Activated naive CD4-positive, alpha-beta T cell treated with anti-CD3 and anti-CD28 coated beads, Interleukin-2, amount 50 U/mL, for 24 hours (primary cell): ENCODE measurements at regions not wholly inside any gene's neighbourhood (a gene's known extent, or its start where the extent isn't known, plus 50 kb on each side); places are given as distances from the start of the nearest gene placed in this dataset.
"Not testable (repeated sequence)": the region's sequence is repeated elsewhere in the genome, so short reads cannot be mapped to it uniquely, and the experiment has no call there.

Experiments used
- H3K27ac Mint-ChIP-seq: one replicate; pipeline ENCODE4 v1.8.0; 2021; ENCODE audit warnings: mild to moderate bottlenecking, mixed read lengths
- H3K27me3 Mint-ChIP-seq: one replicate; pipeline ENCODE4 v1.8.0; 2021; ENCODE audit warnings: mixed read lengths
- H3K36me3 Mint-ChIP-seq: one replicate; pipeline ENCODE4 v1.8.0; 2021; ENCODE audit warnings: mixed read lengths
- H3K4me1 Mint-ChIP-seq: one replicate; pipeline ENCODE4 v1.8.0; 2021; ENCODE audit warnings: mixed read lengths
- H3K4me3 Mint-ChIP-seq: one replicate; pipeline ENCODE4 v1.8.0; 2021; ENCODE audit warnings: mild to moderate bottlenecking, mixed read lengths
- H3K9me3 Mint-ChIP-seq: one replicate; pipeline ENCODE4 v1.8.0; 2021; ENCODE audit warnings: mixed read lengths

- Mint-ChIP-seq H3K4me1 (peaks cover 6% of the 10 kb centered on the region), H3K4me3 (no peak overlapping the region), H3K27me3 (peaks cover 8% of the 10 kb centered on the region)
Measured at GRCh38 chr22:23484651-23485050, 95.4 kb downstream of the IGLL1 start.

GRCh38 chr22:23481369-23481768, 98.7 kb downstream of the IGLL1 start:
- H3K4me1 Mint-ChIP-seq, result peaks cover 5% of the 10 kb centered on the region
- H3K27ac Mint-ChIP-seq, result no peak overlapping the region
- no peaks in the 10 kb centered on the region for H3K36me3 Mint-ChIP-seq
- no peaks in the 10 kb centered on the region for H3K9me3 Mint-ChIP-seq
- H3K27me3 Mint-ChIP-seq, result peaks cover 7% of the 10 kb centered on the region
- H3K4me3 Mint-ChIP-seq, result no peak overlapping the region

More at GRCh38 chr22:23484651-23485050, 95.4 kb downstream of the IGLL1 start:
- no peak overlapping the region for H3K27ac Mint-ChIP-seq
- H3K36me3 Mint-ChIP-seq, result no peaks in the 10 kb centered on the region
- H3K9me3 Mint-ChIP-seq, result no peaks in the 10 kb centered on the region

GRCh38 chr22:23478175-23478574, 101.9 kb downstream of the IGLL1 start:
- Mint-ChIP-seq H3K27me3 (peaks cover 6% of the 10 kb centered on the region), H3K4me3 (no peak overlapping the region)

GRCh38 chr22:23474531-23474930, 105.6 kb downstream of the IGLL1 start:
- H3K4me1 Mint-ChIP-seq, H3K27ac Mint-ChIP-seq, H3K27me3 Mint-ChIP-seq, H3K36me3 Mint-ChIP-seq, H3K9me3 Mint-ChIP-seq, H3K4me3 Mint-ChIP-seq: not testable (repeated sequence)

More at GRCh38 chr22:23478175-23478574, 101.9 kb downstream of the IGLL1 start:
- Mint-ChIP-seq H3K36me3 (no peaks in the 10 kb centered on the region), H3K27ac (no peak overlapping the region), H3K9me3 (no peaks in the 10 kb centered on the region), H3K4me1 (peaks cover 5% of the 10 kb centered on the region)

GRCh38 chr22:23473901-23474300, 106.2 kb downstream of the IGLL1 start:
- Mint-ChIP-seq H3K4me3 (no peak overlapping the region), H3K27me3 (no peaks in the 10 kb centered on the region), H3K36me3 (no peaks in the 10 kb centered on the region), H3K27ac (no peak overlapping the region), H3K4me1 (peaks cover 5% of the 10 kb centered on the region), H3K9me3 (no peaks in the 10 kb centered on the region)

- not testable (repeated sequence) for H3K27me3 Mint-ChIP-seq, H3K4me1 Mint-ChIP-seq, H3K36me3 Mint-ChIP-seq, H3K9me3 Mint-ChIP-seq, H3K4me3 Mint-ChIP-seq, H3K27ac Mint-ChIP-seq
Measured at GRCh38 chr22:23472376-23472775, 107.7 kb downstream of the IGLL1 start.

- Mint-ChIP-seq H3K36me3 (no peaks in the 10 kb centered on the region), H3K27me3 (no peaks in the 10 kb centered on the region), H3K27ac (no peak overlapping the region), H3K4me3 (no peak overlapping the region), H3K9me3 (no peaks in the 10 kb centered on the region), H3K4me1 (no peaks in the 10 kb centered on the region)
Measured at GRCh38 chr22:23471698-23472097, 108.4 kb downstream of the IGLL1 start.

- no peaks in the 10 kb centered on the region for H3K4me1 Mint-ChIP-seq
Measured at GRCh38 chr22:23470811-23471389, 109.2 kb downstream of the IGLL1 start.

GRCh38 chr22:23467721-23468294, 112.3 kb downstream of the IGLL1 start:
- Mint-ChIP-seq H3K4me3 (no peak overlapping the region), H3K27ac (no peak overlapping the region), H3K4me1 (no peaks in the 10 kb centered on the region), H3K36me3 (no peaks in the 10 kb centered on the region), H3K9me3 (no peaks in the 10 kb centered on the region), H3K27me3 (peaks cover under 1% of the 10 kb centered on the region)

More at GRCh38 chr22:23470811-23471389, 109.2 kb downstream of the IGLL1 start:
- Mint-ChIP-seq H3K4me3 (no peak overlapping the region), H3K9me3 (no peaks in the 10 kb centered on the region), H3K27me3 (no peaks in the 10 kb centered on the region), H3K36me3 (no peaks in the 10 kb centered on the region), H3K27ac (no peak overlapping the region)

- Mint-ChIP-seq H3K36me3 (no peaks in the 10 kb centered on the region), H3K9me3 (no peaks in the 10 kb centered on the region), H3K27me3 (peaks cover 4% of the 10 kb centered on the region), H3K4me3 (no peak overlapping the region), H3K4me1 (no peaks in the 10 kb centered on the region), H3K27ac (no peak overlapping the region)
Measured at GRCh38 chr22:23466351-23466750, 113.7 kb downstream of the IGLL1 start.

GRCh38 chr22:23464796-23465195, 115.3 kb downstream of the IGLL1 start:
- not testable (repeated sequence) for H3K27me3 Mint-ChIP-seq, H3K36me3 Mint-ChIP-seq, H3K9me3 Mint-ChIP-seq, H3K4me3 Mint-ChIP-seq, H3K27ac Mint-ChIP-seq, H3K4me1 Mint-ChIP-seq

- H3K4me3 Mint-ChIP-seq, H3K4me1 Mint-ChIP-seq, H3K27ac Mint-ChIP-seq, H3K36me3 Mint-ChIP-seq, H3K9me3 Mint-ChIP-seq: not testable (repeated sequence)
- H3K27me3 Mint-ChIP-seq, result peaks cover 15% of the 10 kb centered on the region
Measured at GRCh38 chr22:23460517-23461031, 119.5 kb downstream of the IGLL1 start.

- peaks cover 15% of the 10 kb centered on the region for H3K27me3 Mint-ChIP-seq
- not testable (repeated sequence) for H3K4me3 Mint-ChIP-seq
Measured at GRCh38 chr22:23459645-23460516, 120.2 kb downstream of the IGLL1 start.

GRCh38 chr22:23458663-23459541, 121.2 kb downstream of the IGLL1 start:
- H3K27me3 Mint-ChIP-seq, result peaks cover 17% of the 10 kb centered on the region
- H3K27ac Mint-ChIP-seq, result no peak overlapping the region
- no peak overlapping the region for H3K4me3 Mint-ChIP-seq
- H3K9me3 Mint-ChIP-seq, result no peaks in the 10 kb centered on the region
- H3K4me1 Mint-ChIP-seq, result no peaks in the 10 kb centered on the region
- H3K36me3 Mint-ChIP-seq, result no peaks in the 10 kb centered on the region

More at GRCh38 chr22:23459645-23460516, 120.2 kb downstream of the IGLL1 start:
- H3K27ac Mint-ChIP-seq, H3K36me3 Mint-ChIP-seq, H3K4me1 Mint-ChIP-seq, H3K9me3 Mint-ChIP-seq: not testable (repeated sequence)

- peaks cover 15% of the 10 kb centered on the region for H3K27me3 Mint-ChIP-seq
- H3K4me3 Mint-ChIP-seq, result no peak overlapping the region
- no peaks in the 10 kb centered on the region for H3K36me3 Mint-ChIP-seq
- no peak overlapping the region for H3K27ac Mint-ChIP-seq
- H3K4me1 Mint-ChIP-seq, result no peaks in the 10 kb centered on the region
- no peaks in the 10 kb centered on the region for H3K9me3 Mint-ChIP-seq
Measured at GRCh38 chr22:23457380-23457985, 122.6 kb downstream of the IGLL1 start.
